Coronary artery (tissue), 2 donors: ENCODE measurements at regions not wholly inside any gene's neighbourhood (a gene's known extent, or its start where the extent isn't known, plus 50 kb on each side); places are given as distances from the start of the nearest gene placed in this dataset.
A peak's percentile ranks its signal among the peaks of the same experiment; 100 is the strongest.

ENCODE experiments used
- DNase-seq: peaks from one replicate; pipeline ENCODE4 v3.0.0-alpha.2; 2017; ENCODE audit warnings: low spot score
- H3K27ac ChIP-seq, 2 donors: fragments of 200-600 bp; sonication (generic); one replicate each; pipeline ENCODE4 v1.5.1; 2016 to 2019
- H3K4me3 ChIP-seq: fragments of 200-600 bp; sonication (generic); 2 replicates; pipeline ENCODE4 v1.5.1; 2016; ENCODE audit warnings: mild to moderate bottlenecking, moderate library complexity
- CTCF ChIP-seq: fragments of 200-600 bp; sonication (generic); IDR thresholded peaks from one replicate; pipeline ENCODE4 v1.5.1; 2019; ENCODE audit warnings: antibody characterized with exemption

DNA sequence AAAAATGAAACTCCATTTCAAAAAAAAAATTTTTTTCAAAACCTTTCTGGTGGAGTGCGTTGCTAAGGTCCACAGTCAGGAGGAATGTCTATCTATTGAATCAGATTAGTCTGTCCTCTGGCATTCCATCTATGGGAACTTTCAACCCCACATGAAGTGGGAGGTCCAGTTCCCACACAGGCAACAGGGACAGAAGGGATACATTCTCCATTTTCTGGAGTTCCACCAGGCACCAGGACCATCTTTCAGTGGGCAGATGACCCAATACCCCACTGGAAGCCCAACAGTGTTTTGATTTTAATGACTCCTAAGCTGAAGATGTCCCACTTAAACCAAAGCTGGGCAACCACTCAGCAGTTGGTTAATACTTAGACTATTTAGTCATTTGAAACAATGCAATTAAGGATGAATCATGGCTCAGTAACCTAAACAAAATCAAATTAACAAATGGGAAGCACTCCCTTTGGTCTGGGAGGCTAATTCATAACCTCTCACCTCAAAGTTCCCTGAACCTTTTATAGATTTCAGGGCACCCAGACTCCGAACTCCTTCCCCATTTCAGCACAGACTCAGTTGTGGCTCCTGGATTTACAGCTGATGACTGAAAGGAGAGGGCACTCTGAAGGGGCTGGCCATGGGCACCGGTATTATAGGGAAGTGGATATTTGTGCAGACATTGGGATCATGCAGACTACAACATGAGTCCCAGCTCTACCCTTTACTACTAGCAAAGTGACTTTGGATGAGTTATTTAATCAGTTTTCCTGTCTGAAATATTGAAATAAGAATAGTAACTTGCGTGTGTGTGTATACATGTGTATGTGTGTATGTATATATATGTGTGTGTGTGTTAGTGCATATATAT lies 264.3 kb upstream of the LRTM1 start:
- Histone ChIP-seq H3K27ac (no peak overlapping the region), H3K4me3 (no peak overlapping the region)
- no peak for TF ChIP-seq CTCF
- no peak for DNase-seq

GRCh38 chr3:55190331-55190730 lies 262.5 kb upstream of the LRTM1 start:
- no peak overlapping the region for H3K4me3 ChIP-seq
- no peak overlapping the region for H3K27ac ChIP-seq
- TF ChIP-seq CTCF, result no peak
- DNase-seq, result no peak

- H3K4me3 ChIP-seq, result no peak overlapping the region
- no peak for TF ChIP-seq CTCF
- H3K27ac ChIP-seq, result no peak overlapping the region
- no peak for DNase-seq
Measured at GRCh38 chr3:55189359-55189801, 261.5 kb upstream of the LRTM1 start.

DNA sequence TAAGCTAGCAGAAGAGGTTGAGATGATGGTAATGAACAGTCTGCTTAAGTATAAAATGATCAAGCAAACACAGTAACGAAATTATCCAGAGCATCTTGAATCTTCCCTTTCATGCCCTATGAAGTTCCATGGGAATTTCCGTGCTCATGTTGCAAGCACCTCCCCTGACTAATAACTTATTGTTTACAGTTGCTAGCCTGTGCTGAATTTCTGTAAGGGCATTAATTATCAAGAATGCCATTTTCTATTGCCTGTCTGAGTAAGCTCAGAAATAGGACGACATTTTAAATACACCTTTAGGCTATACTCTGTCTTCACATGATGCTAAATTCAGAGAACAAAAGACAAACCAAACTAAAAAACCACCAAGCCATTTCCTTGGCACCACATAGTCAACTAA lies 257.5 kb upstream of the LRTM1 start:
- Histone ChIP-seq H3K4me3 (no peak overlapping the region), H3K27ac (no peak overlapping the region)
- DNase-seq, result no peak
- TF ChIP-seq CTCF, result no peak

- TF ChIP-seq CTCF, result no peak
- H3K4me3 ChIP-seq, result no peak overlapping the region
- no peak for DNase-seq
Measured at GRCh38 chr3:55183201-55183600, 255.3 kb upstream of the LRTM1 start.

GRCh38 chr3:55180936-55181535 lies 253.2 kb upstream of the LRTM1 start:
- DNase-seq, result no peak
- no peak overlapping the region for H3K4me3 ChIP-seq
- H3K27ac ChIP-seq, result no peak overlapping the region
- TF ChIP-seq CTCF, result peak; percentile 52

More at GRCh38 chr3:55183201-55183600, 255.3 kb upstream of the LRTM1 start:
- H3K27ac ChIP-seq, result no peak overlapping the region

DNA sequence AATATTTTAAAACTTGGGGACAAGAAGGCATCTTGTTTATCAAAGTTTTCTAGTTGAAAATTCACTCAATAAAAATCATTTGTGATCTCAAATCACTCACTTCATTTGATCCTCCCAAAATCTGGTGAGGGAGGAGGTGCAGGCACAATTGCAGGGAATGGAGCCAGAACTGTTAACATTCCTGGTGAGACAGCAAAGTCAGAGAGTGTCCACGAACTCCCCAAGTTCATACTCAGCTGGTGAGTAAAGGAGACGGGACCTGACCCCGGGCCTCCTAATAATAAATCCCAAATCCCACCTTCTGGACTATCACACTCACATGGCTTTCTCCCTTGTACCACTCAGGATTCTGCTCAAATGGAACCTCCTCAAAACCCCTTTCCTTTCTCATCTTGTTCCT lies 252.3 kb upstream of the LRTM1 start:
- Histone ChIP-seq H3K4me3 (no peak overlapping the region), H3K27ac (no peak overlapping the region)
- DNase-seq, result peak; percentile 1
- TF ChIP-seq CTCF, result no peak
